Caco-2 (cell line): ENCODE measurements at regions not wholly inside any gene's neighbourhood (a gene's known extent, or its start where the extent isn't known, plus 50 kb on each side); places are given as distances from the start of the nearest gene placed in this dataset.

Source experiments
- BruUV-seq: library from RNA; stranded (reverse); fragments of 400-500 nt; replicated peaks from 2 replicates; lab custom pipeline; 2021; lab: Mats Ljungman, UMichigan
- CTCF ChIA-PET: fragments of 300-600 bp; sonication (Branson Sonifier 250); formaldehyde crosslinking; loops from one replicate; lab custom pipeline; 2022; ENCODE audit warnings: antibody characterized with exemption; lab: Charles Lee
- POLR2A ChIA-PET: fragments of 300-600 bp; sonication (Branson Sonifier 250); formaldehyde crosslinking; loops from one replicate; lab custom pipeline; 2022; ENCODE audit warnings: antibody characterized with exemption; lab: Charles Lee
- DNase-seq, 2 experiments: peaks; one replicate each; pipeline versions ENCODE4 v3.0.0 to v3.0.0-alpha.2; 2020 to 2022
- H3K27me3 ChIP-seq: replicated peaks from 2 replicates; pipeline ENCODE4 v1.6.0; 2011; ENCODE audit warnings: low read length; ENCODE audit not compliant: control insufficient read depth, insufficient read depth
- H3K36me3 ChIP-seq: 2 replicates; pipeline ENCODE4 v1.5.1; 2011; ENCODE audit warnings: low read length; ENCODE audit not compliant: control insufficient read depth, insufficient read depth
- H3K4me1 ChIP-seq: fragments of 250-450 bp; sonication (Bioruptor Pico); 2 replicates; pipeline ENCODE4 v1.5.1; 2020; ENCODE audit warnings: mild to moderate bottlenecking
- H3K4me3 ChIP-seq: 2 replicates; pipeline ENCODE4 v1.5.1; 2011; ENCODE audit warnings: low read depth, mild to moderate bottlenecking, control low read depth, low read length
- H3K9me3 ChIP-seq: fragments of 250-450 bp; sonication (Bioruptor Pico); 2 replicates; pipeline ENCODE4 v1.5.1; 2020; ENCODE audit warnings: mild to moderate bottlenecking, moderate library complexity
- H3K27ac Mint-ChIP-seq: one replicate; pipeline ENCODE4 v1.8.0; 2022; ENCODE audit warnings: mixed read lengths; ENCODE audit not compliant: unreplicated experiment
- H3K27me3 Mint-ChIP-seq: one replicate; pipeline ENCODE4 v1.8.0; 2022; ENCODE audit warnings: mixed read lengths; ENCODE audit not compliant: insufficient read depth, unreplicated experiment
- H3K36me3 Mint-ChIP-seq: one replicate; pipeline ENCODE4 v1.8.0; 2022; ENCODE audit warnings: mild to moderate bottlenecking, mixed read lengths; ENCODE audit not compliant: insufficient read depth, unreplicated experiment
- H3K4me1 Mint-ChIP-seq: one replicate; pipeline ENCODE4 v1.8.0; 2022; ENCODE audit warnings: low read depth, mixed read lengths; ENCODE audit not compliant: unreplicated experiment
- H3K4me3 Mint-ChIP-seq: one replicate; pipeline ENCODE4 v1.8.0; 2022; ENCODE audit warnings: mild to moderate bottlenecking, moderate library complexity, mixed read lengths; ENCODE audit not compliant: unreplicated experiment
- H3K9me3 Mint-ChIP-seq: one replicate; pipeline ENCODE4 v1.8.0; 2022; ENCODE audit warnings: mixed read lengths; ENCODE audit not compliant: unreplicated experiment
- intact Hi-C: fragments of 100-400 bp; cut with micrococcal nuclease; formaldehyde crosslinking; loops from one replicate; pipeline ENCODE4 v1.10.0; 2022; ENCODE audit not compliant: unreplicated experiment
- TF ChIP-seq, protein P1 (sequence below), 2 experiments: fragments of 200-600 bp in 1 of 2; IDR thresholded peaks; 1 replicate in 1 of 2; 2 replicates in 1 of 2; pipeline versions ENCODE4 v1.5.1 to v1.8.0; 2011 to 2022; ENCODE audit warnings: antibody characterized with exemption in 1 of 2, control low read depth in 1 of 2, inconsistent platforms in 1 of 2, low read depth in 1 of 2, low read length in 1 of 2, mild to moderate bottlenecking in 1 of 2, moderate library complexity in 1 of 2; ENCODE audit not compliant: insufficient read depth in 1 of 2, severe bottlenecking in 1 of 2, unreplicated experiment in 1 of 2

GRCh38 chr22:47245786-47246185 lies 483.3 kb downstream of the TBC1D22A start:
- H3K4me1 ChIP-seq = no peaks in the 10 kb centered on the region
- Mint-ChIP-seq H3K4me1 (no peaks in the 10 kb centered on the region), H3K36me3 (no peaks in the 10 kb centered on the region), H3K9me3 (no peaks in the 10 kb centered on the region), H3K4me3 (no peak overlapping the region), H3K27ac (no peak overlapping the region), H3K27me3 (peaks cover 37% of the 10 kb centered on the region)
- H3K27me3 ChIP-seq = no peaks in the 10 kb centered on the region
- no peak for DNase-seq
- ChIA-PET POLR2A (no interaction called here), CTCF (interaction anchor here (0.6 to 0.7 kb wide), 2 partner anchors 30 to 185 kb away, joined by 3 read pairs; no protein-coding TSS in a partner anchor)
- H3K4me3 ChIP-seq = no peak overlapping the region
- no TSS peak for BruUV-seq
- H3K9me3 ChIP-seq = no peaks in the 10 kb centered on the region
- intact Hi-C loops = no loop called here
- TF ChIP-seq, protein P1, sequence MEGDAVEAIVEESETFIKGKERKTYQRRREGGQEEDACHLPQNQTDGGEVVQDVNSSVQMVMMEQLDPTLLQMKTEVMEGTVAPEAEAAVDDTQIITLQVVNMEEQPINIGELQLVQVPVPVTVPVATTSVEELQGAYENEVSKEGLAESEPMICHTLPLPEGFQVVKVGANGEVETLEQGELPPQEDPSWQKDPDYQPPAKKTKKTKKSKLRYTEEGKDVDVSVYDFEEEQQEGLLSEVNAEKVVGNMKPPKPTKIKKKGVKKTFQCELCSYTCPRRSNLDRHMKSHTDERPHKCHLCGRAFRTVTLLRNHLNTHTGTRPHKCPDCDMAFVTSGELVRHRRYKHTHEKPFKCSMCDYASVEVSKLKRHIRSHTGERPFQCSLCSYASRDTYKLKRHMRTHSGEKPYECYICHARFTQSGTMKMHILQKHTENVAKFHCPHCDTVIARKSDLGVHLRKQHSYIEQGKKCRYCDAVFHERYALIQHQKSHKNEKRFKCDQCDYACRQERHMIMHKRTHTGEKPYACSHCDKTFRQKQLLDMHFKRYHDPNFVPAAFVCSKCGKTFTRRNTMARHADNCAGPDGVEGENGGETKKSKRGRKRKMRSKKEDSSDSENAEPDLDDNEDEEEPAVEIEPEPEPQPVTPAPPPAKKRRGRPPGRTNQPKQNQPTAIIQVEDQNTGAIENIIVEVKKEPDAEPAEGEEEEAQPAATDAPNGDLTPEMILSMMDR (IDR thresholded peaks at IDR 0.05; ENCODE audit: insufficient read depth in 1 of 2, low read depth in 1 of 2, low read length in 1 of 2, severe bottlenecking in 1 of 2, unreplicated experiment in 1 of 2) = no peak
- H3K36me3 ChIP-seq = no peaks in the 10 kb centered on the region

DNA sequence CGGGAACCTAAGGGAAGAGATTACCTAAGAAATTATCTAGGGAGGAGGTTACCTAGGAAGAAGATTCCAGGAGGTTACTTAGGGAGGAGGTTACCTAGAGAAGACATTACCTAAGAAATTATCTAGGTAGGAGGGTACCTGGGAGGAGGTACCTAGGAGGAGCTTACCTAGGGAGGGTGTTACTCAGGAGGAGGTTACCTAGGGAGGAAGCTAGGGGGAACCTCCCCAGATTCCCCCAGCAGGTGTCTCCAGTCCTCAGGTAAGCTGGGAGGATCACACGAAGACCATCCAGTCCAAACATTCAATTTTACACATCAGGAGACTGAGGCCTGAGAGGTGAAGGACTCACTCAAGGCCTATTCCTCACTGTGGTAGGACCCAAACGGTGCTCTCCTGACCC lies 482.8 kb downstream of the TBC1D22A start:
- BruUV-seq = no TSS peak
- Histone ChIP-seq H3K27me3 (no peaks in the 10 kb centered on the region), H3K9me3 (no peaks in the 10 kb centered on the region), H3K4me3 (no peak overlapping the region), H3K36me3 (no peaks in the 10 kb centered on the region), H3K4me1 (no peaks in the 10 kb centered on the region)
- peak in 1 of 2 experiments; percentile 5 for DNase-seq
- H3K36me3 Mint-ChIP-seq = no peaks in the 10 kb centered on the region
- H3K27ac Mint-ChIP-seq = no peak overlapping the region
- ChIA-PET CTCF (interaction anchor here (0.7 kb wide), 1 partner anchor 31 kb away, joined by 3 read pairs; no protein-coding TSS in a partner anchor), POLR2A (no interaction called here)
- intact Hi-C loops = no loop called here
- no peaks in the 10 kb centered on the region for H3K9me3 Mint-ChIP-seq
- peaks cover 34% of the 10 kb centered on the region for H3K27me3 Mint-ChIP-seq
- TF ChIP-seq, protein P1 (IDR thresholded peaks at IDR 0.05; ENCODE audit: insufficient read depth in 1 of 2, low read depth in 1 of 2, low read length in 1 of 2, severe bottlenecking in 1 of 2, unreplicated experiment in 1 of 2) = no peak
- H3K4me1 Mint-ChIP-seq = no peaks in the 10 kb centered on the region
- no peak overlapping the region for H3K4me3 Mint-ChIP-seq

DNA sequence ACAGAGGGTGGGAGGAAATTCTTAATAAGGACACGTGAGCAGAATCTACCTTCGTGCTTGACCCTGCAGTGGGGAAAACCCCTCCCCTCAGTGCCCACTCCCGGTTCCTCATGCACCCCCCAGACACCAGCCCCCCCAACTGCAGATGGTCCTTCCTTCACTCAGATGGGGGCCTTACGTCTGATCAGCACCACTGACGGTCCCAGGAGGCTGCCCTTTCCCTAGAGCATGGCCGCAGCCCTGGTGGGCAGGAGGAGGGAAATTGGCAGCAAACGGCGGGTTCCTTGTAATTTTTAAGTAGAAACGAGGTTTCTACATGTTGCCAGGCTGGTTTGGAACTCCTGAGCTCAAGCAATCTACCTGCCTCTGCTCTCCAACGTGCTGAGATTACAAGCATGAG lies 477.7 kb downstream of the TBC1D22A start:
- H3K36me3 Mint-ChIP-seq = no peaks in the 10 kb centered on the region
- no peaks in the 10 kb centered on the region for H3K9me3 ChIP-seq
- intact Hi-C loops = no loop called here
- peaks cover 18% of the 10 kb centered on the region for H3K27me3 Mint-ChIP-seq
- BruUV-seq = no TSS peak
- H3K4me1 Mint-ChIP-seq = no peaks in the 10 kb centered on the region
- no peaks in the 10 kb centered on the region for H3K36me3 ChIP-seq
- no peak for DNase-seq
- CTCF ChIA-PET = no interaction called here
- H3K27me3 ChIP-seq = peaks cover 1% of the 10 kb centered on the region; the same call in 1 of the 2 replicates
- H3K27ac Mint-ChIP-seq = no peak overlapping the region
- TF ChIP-seq, protein P1 (IDR thresholded peaks at IDR 0.05; ENCODE audit: insufficient read depth in 1 of 2, low read depth in 1 of 2, low read length in 1 of 2, severe bottlenecking in 1 of 2, unreplicated experiment in 1 of 2) = no peak
- no peak overlapping the region for H3K4me3 ChIP-seq
- POLR2A ChIA-PET = no interaction called here
- H3K9me3 Mint-ChIP-seq = no peaks in the 10 kb centered on the region
- H3K4me3 Mint-ChIP-seq = no peak overlapping the region
- H3K4me1 ChIP-seq = no peaks in the 10 kb centered on the region
